Inferior parietal cortex (tissue), 1 donor: ENCODE measurements at regions not wholly inside any gene's neighbourhood (a gene's known extent, or its start where the extent isn't known, plus 50 kb on each side); places are given as distances from the start of the nearest gene placed in this dataset.

ENCODE experiments used
- DNase-seq: peaks from one replicate; pipeline ENCODE4 v3.0.0-alpha.2; 2016; ENCODE audit errors: extremely low spot score

- DNase-seq, result peak; percentile 5
Measured at GRCh38 chrY:8994001-8994400, 343.3 kb upstream of the TSPY4 start.

GRCh38 chrY:9001231-9001630 lies 336.0 kb upstream of the TSPY4 start:
- DNase-seq, result no peak

DNA sequence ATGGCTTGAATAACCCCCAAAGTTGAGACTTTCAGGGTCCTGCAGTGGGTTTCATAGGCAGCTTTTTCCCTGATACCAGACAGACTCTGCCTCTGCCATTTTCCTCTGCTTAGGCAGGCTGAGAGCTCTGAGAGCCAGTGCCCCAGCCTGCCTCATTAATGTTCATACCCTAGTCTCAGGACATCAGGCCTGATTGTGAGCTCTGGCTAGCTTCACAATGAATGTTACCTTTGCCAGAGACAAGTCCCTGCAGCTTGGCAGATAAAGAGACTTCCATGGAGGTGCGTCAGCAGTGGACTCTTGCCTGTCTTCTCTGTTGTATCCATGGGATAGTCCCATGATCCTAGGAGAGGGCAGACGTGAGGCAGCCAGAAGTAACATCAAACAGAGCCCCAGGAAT lies 333.5 kb upstream of the TSPY4 start:
- DNase-seq, result no peak

DNA sequence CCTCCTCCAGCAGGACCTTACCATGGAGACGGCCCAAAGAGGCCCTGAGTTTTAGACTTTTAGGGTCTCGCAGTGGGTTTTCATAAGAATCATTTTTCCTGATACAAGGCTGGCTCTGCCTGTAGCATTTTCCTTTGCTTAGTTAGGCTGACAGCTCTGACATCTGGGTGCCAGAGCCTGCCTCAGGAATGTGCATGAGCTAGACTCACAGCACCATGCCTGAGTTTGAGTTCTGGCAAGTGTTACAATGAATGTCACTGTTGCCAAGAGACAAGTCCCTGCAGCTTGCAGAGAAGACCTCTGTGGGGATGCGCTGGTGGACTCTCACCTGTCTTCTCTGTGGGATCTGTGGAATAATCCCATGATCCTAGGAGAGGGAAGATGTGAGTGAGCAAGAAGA lies 328.6 kb upstream of the TSPY4 start:
- no peak for DNase-seq

GRCh38 chrY:9016916-9017315 lies 320.3 kb upstream of the TSPY4 start:
- DNase-seq, result no peak

- DNase-seq, result no peak
Measured at GRCh38 chrY:9018401-9018800, 318.9 kb upstream of the TSPY4 start.

GRCh38 chrY:9027729-9028375 lies 309.4 kb upstream of the TSPY4 start:
- no peak for DNase-seq

DNA sequence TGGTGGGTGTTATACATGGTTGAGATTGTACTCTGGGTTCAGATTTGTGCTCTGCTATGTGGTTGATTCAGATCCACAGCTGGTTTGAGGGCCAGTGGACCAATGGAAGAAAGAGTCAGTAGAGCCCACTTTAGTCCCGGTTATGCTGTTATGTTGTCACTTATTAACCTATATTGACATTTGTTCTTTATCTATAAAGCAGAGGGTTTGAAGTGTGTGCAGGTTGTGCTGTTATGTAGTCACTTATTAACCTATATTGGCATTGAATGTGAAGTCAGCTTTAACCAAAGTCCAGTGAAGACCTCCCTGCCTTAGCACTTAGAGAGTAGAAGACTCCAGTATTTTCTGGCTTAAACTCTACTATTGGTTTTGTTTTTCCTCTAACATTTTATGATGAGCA lies 307.3 kb upstream of the TSPY4 start:
- no peak for DNase-seq

GRCh38 chrY:9034217-9034616 lies 303.0 kb upstream of the TSPY4 start:
- no peak for DNase-seq

DNA sequence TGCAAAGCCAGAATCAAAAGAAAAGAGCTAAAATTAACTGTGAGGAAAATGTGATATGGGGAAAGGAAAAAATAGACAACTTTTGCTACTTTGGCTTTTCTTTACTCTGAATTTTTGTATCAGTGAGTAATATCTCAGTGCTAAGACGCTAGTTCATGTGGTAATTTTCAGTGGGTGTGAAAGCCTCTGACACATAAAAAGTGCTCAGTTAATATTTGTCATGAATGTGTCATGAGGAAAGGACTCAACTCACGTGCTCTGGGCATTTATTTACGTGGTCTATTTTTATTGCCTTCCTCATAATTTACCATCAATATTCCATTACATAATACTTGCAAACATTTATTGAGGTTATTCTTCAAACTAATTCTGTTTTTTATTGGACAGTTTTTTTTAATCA lies 302.0 kb upstream of the TSPY4 start:
- DNase-seq, result no peak

- DNase-seq, result no peak
Measured at GRCh38 chrY:9041474-9041873, 295.8 kb upstream of the TSPY4 start.
